HUES64 (cell line): ENCODE measurements at regions not wholly inside any gene's neighbourhood (a gene's known extent, or its start where the extent isn't known, plus 50 kb on each side); places are given as distances from the start of the nearest gene placed in this dataset.
"Not testable (repeated sequence)": the region's sequence is repeated elsewhere in the genome, so short reads cannot be mapped to it uniquely, and the experiment has no call there.

Experiments used
- H3K27ac ChIP-seq: 2 replicates; pipeline ENCODE4 v1.7.0; 2013; ENCODE audit warnings: low read depth, low read length, inconsistent platforms
- H3K27me3 ChIP-seq: 2 replicates; pipeline ENCODE4 v1.6.1; 2013; ENCODE audit warnings: mild to moderate bottlenecking, low read length; ENCODE audit not compliant: insufficient read depth
- H3K36me3 ChIP-seq: 2 replicates; pipeline ENCODE4 v1.6.1; 2013; ENCODE audit warnings: mild to moderate bottlenecking, low read length; ENCODE audit not compliant: insufficient read depth
- H3K4me1 ChIP-seq: 2 replicates; pipeline ENCODE4 v1.6.1; 2013; ENCODE audit warnings: mild to moderate bottlenecking, low read length, moderate library complexity; ENCODE audit not compliant: insufficient read depth
- H3K4me3 ChIP-seq: 2 replicates; pipeline ENCODE4 v1.5.1; 2013; ENCODE audit warnings: mild to moderate bottlenecking, low read length, moderate library complexity
- H3K9ac ChIP-seq: 2 replicates; pipeline ENCODE4 v1.6.1; 2013; ENCODE audit warnings: mild to moderate bottlenecking, low read depth, low read length
- H3K9me3 ChIP-seq: 2 replicates; pipeline ENCODE4 v1.6.1; 2013; ENCODE audit warnings: low read depth, low read length; ENCODE audit not compliant: insufficient read depth
- WGBS: fragments of 150-250, 120-280 bp; methylation state at CpG from one replicate; pipeline ENCODE4 v1.1.7; 2013; ENCODE audit warnings: missing lambda C conversion rate; 5-methylcytosine and 5-hydroxymethylcytosine counted together

DNA sequence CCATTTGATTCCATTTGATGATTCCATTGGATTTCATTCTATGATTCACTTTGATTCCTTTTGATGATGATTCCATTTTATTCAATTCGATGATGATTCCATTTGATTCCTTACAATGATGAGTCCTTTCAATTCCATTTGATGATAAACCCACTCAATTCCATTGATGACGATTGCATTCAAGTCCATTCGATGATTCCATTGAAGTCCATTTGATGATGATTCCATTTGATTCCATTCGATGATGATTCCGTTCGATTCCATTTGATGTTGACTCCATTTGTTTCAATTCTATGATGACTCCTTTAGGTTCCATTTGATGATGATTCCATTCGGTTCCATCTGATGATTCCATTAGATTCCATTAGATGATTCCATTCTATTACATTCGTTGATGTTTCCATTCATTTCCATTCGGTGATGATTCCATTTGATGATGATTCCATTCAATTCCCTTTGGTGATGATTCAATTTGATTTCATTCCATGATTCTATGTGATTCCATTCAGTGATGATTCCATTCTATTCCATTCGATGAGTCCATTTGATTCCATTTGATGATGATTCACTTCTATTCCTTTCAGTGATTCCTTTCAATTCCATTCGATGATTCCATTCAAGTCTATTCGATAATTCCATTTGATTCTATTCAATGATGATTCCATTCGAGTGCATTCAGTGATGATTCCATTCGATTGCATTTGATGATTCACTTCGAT lies 1106.0 kb downstream of the RPIA start:
- H3K27ac ChIP-seq, result no peak overlapping the region

DNA sequence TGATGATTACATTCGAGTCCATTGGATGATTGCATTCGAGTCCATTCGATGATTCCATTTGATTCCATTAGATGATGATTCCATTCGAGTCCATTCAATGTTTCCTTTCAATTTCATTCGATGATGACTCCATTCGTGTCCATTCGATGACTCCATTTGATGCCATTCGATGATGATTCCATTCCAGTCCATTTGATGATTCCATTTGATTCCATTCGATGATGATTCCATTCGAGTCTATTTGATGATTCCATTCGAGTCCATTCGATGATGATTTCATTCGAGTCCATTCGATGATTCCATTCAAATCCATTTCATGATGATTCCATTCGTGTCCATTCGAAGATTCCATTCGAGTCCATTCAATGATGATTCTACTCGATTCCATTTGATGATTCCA lies 1109.7 kb downstream of the RPIA start:
- not testable (repeated sequence) for H3K36me3 ChIP-seq, H3K27ac ChIP-seq, H3K4me3 ChIP-seq, H3K9ac ChIP-seq, H3K27me3 ChIP-seq, H3K4me1 ChIP-seq
- 90% methylated on average over 18 of the region's 18 CpGs for WGBS
- H3K9me3 ChIP-seq, result peaks cover 100% of the 10 kb centered on the region

More for the DNA sequence above, 1106.0 kb downstream of the RPIA start:
- no peaks in the 10 kb centered on the region for H3K36me3 ChIP-seq
- no peaks in the 10 kb centered on the region for H3K4me1 ChIP-seq
- peak overlapping the region; percentile 0; the same call in 1 of the 2 replicates for H3K4me3 ChIP-seq
- H3K9me3 ChIP-seq, result peaks cover 100% of the 10 kb centered on the region
- H3K27me3 ChIP-seq, result no peaks in the 10 kb centered on the region
- WGBS, result 92% methylated on average over 15 of the region's 15 CpGs
- no peak overlapping the region for H3K9ac ChIP-seq

DNA sequence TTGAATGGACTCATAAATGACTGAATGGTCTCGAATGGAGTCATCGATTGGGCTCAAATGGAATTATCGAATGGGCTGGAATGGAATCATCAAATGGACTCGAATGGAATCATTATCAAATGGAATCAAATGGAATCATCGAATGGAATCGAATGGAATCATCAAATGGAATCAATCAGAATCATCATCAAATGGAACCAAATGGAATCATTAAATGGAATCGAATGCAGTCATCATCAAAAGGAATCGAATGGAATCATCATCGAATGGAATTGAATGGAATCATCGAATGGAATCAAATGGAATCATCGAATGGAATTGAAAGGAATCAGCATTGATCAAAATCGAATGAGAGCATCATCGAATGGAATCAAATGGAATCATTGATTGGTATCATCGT lies 1114.9 kb downstream of the RPIA start:
- H3K9me3 ChIP-seq, result peaks cover 70% of the 10 kb centered on the region
- H3K27me3 ChIP-seq, H3K27ac ChIP-seq, H3K4me3 ChIP-seq, H3K36me3 ChIP-seq, H3K4me1 ChIP-seq, H3K9ac ChIP-seq: not testable (repeated sequence)
- WGBS, result 90% methylated on average over 14 of the region's 14 CpGs

DNA sequence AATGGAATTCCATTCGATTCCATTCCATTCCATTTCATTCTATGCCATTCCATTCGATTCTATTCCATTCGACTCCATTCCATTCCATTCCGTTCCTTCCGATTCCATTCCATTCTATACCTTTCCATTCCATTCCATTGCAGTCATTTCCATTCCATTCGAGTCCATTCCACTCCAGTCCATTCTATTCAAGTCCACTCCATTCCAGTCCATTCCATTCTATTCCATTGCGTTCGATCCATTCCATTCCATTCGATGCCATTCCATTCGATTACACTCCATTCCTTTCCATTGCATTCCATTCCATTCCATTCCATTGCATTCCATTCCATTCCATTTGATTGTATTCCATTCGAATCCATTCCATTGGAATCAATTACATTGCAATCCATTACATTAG lies 1119.8 kb downstream of the RPIA start:
- no peaks in the 10 kb centered on the region for H3K4me1 ChIP-seq
- WGBS, result 84% methylated on average over 11 of the region's 11 CpGs
- no peaks in the 10 kb centered on the region for H3K27me3 ChIP-seq
- H3K27ac ChIP-seq, result no peak overlapping the region
- H3K9ac ChIP-seq, result no peak overlapping the region
- H3K36me3 ChIP-seq, result no peaks in the 10 kb centered on the region
- H3K4me3 ChIP-seq, result no peak overlapping the region
- H3K9me3 ChIP-seq, result peaks cover 21% of the 10 kb centered on the region

DNA sequence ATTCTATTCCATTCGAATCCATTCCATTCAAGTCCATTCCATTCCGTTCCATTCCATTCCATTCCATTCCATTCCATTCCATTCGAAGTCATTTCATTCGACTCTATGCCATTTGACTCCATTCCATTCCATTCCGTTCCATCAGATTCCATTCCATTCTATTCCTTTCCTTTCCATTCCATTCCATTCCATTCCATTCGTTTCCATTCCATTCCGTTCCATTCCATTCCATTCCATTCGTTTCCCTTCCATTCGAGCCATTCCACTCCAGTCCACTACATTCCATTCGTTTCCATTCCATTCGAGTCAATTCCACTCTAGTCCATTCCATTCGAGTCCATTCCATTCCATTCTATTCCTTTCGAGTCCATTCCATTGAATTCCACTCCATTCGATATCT lies 1120.4 kb downstream of the RPIA start:
- peaks cover 15% of the 10 kb centered on the region for H3K9me3 ChIP-seq
- not testable (repeated sequence) for H3K27me3 ChIP-seq, H3K4me3 ChIP-seq, H3K27ac ChIP-seq, H3K36me3 ChIP-seq, H3K9ac ChIP-seq, H3K4me1 ChIP-seq
- 87% methylated on average over 14 of the region's 14 CpGs for WGBS

DNA sequence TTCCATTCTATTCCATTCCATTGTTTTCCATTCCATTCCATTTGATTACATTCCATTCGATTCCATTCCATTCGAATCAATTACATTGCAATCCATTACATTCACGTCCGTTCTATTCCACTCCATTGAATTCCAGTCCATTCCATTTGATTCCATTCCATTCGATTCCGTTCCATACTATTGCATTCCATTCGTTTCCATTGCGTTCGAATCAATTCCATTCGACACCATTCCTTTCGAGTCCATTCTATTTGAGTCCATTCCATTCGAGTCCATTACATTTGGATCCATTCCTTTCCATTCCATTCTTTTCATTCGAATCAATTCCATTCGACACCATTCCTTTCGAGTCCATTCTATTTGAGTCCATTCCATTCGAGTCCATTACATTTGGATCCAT lies 1122.9 kb downstream of the RPIA start:
- 91% methylated on average over 16 of the region's 16 CpGs for WGBS
- not testable (repeated sequence) for H3K4me3 ChIP-seq, H3K9ac ChIP-seq, H3K9me3 ChIP-seq, H3K27me3 ChIP-seq, H3K27ac ChIP-seq, H3K36me3 ChIP-seq, H3K4me1 ChIP-seq

DNA sequence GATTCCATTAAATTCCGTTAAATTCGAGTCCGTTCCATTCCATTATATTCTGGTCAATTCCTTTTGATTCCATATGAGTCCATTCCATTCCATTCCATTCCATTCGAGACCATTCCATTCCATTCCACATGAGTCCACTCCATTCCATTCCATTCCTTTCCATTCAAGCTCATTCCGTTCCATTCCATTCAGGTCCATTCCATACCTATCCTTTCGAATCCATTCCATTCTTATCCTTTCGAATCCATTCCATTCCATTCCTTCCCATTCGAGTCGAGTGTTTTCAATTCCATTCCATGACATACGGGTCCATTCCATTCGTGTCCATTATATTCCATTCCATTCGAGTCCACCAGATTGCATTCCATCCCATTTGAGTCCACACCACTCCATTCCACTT lies 1127.4 kb downstream of the RPIA start:
- Histone ChIP-seq H3K9me3 (no peaks in the 10 kb centered on the region; the same call in none of the 2 replicates), H3K4me1 (no peaks in the 10 kb centered on the region), H3K9ac (no peak overlapping the region), H3K4me3 (peak overlapping the region; percentile 1; the same call in 1 of the 2 replicates), H3K27ac (no peak overlapping the region), H3K27me3 (no peaks in the 10 kb centered on the region), H3K36me3 (no peaks in the 10 kb centered on the region)
- 89% methylated on average over 12 of the region's 12 CpGs for WGBS

DNA sequence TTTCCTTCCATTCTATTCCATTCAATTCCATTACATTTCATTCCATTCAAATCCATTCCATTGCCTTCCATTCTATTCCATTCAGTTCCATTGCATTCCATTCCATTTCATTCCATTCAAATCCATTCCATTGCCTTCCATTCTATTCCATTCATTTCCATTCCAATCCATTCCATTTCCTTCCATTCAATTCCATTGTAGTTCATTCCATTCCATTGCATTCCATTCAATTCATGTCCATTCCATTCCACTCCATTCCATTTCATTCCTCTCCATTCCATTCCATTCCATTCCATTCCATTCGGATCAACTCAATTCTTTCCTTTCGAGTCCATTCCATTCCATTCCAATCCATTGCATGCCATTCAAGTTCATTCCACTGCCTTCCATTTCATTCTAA lies 1128.3 kb downstream of the RPIA start:
- Histone ChIP-seq H3K27me3 (no peaks in the 10 kb centered on the region), H3K4me1 (no peaks in the 10 kb centered on the region), H3K4me3 (no peak overlapping the region; the same call in 1 of the 2 replicates), H3K9ac (no peak overlapping the region), H3K27ac (no peak overlapping the region), H3K36me3 (no peaks in the 10 kb centered on the region), H3K9me3 (no peaks in the 10 kb centered on the region; the same call in none of the 2 replicates)
- 92% methylated on average over 2 of the region's 2 CpGs for WGBS

DNA sequence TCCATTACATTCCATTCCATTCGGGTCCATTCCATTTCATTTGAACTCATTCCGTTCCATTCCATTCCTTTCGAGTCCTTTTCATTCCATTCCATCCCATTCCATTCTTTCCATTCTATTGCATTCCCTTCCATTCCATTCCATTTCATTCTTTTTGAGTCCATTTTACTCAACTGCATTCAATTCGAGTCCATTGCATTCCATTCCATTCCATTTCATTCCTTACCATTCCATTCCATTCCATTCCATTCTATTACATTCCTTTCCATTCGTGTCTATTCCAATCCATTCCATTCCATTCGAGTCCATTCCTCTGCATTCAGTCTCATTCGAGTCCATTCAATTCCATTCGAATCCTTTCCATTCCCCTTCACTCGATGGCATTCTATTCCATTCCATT lies 1128.8 kb downstream of the RPIA start:
- no peak overlapping the region for H3K27ac ChIP-seq
- H3K36me3 ChIP-seq, result no peaks in the 10 kb centered on the region
- no peak overlapping the region; the same call in 1 of the 2 replicates for H3K4me3 ChIP-seq
- 82% methylated on average over 9 of the region's 9 CpGs for WGBS
- H3K9me3 ChIP-seq, result no peaks in the 10 kb centered on the region; the same call in none of the 2 replicates
- H3K4me1 ChIP-seq, result no peaks in the 10 kb centered on the region
- no peak overlapping the region for H3K9ac ChIP-seq
- H3K27me3 ChIP-seq, result no peaks in the 10 kb centered on the region

DNA sequence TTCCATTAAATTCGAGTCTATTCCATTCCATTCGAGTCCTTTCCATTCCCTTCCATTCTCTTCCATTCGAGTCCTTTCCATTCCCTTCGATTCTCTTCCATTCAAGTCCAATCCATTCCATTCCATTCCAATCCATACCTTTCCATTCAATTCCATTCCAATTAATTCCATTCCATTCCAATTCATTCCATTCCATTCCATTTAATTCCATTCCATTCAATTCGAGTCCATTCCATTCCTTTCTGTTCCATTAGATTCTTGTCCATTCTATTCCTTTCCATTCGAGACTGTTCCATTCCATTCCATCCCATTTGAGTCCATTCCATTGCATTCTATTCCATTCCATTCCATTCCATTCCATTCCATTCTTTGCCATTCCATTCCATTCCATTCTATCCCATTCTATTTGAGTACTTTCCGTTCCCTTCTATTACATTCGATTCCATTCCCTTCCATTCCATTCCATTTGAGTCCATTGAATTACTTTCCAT lies 1130.0 kb downstream of the RPIA start:
- no peaks in the 10 kb centered on the region for H3K27me3 ChIP-seq
- no peaks in the 10 kb centered on the region; the same call in 1 of the 2 replicates for H3K9me3 ChIP-seq
- no peaks in the 10 kb centered on the region for H3K36me3 ChIP-seq
- H3K9ac ChIP-seq, result no peak overlapping the region
- 79% methylated on average over 8 of the region's 8 CpGs for WGBS
- H3K4me1 ChIP-seq, result no peaks in the 10 kb centered on the region
- H3K4me3 ChIP-seq, result no peak overlapping the region
- no peak overlapping the region for H3K27ac ChIP-seq

DNA sequence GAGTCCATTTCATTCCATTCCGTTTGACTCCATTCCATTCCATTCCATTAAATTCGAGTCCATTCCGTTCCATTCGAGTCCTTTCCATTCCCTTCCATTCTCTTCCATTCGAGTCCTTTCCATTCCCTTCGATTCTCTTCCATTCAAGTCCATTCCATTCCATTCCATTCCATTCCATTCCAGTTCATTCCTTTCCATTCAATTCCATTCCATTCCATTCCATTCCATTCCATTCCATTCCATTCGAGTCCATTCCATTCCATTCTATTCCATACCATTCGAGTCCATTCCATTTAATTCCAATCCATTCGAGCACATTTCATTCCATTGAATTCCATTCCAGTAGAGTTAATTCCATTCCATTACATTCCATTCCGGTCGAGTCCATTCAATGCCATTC lies 1130.9 kb downstream of the RPIA start:
- not testable (repeated sequence) for H3K4me1 ChIP-seq, H3K36me3 ChIP-seq, H3K9me3 ChIP-seq, H3K27me3 ChIP-seq, H3K27ac ChIP-seq, H3K4me3 ChIP-seq, H3K9ac ChIP-seq
- WGBS, result 86% methylated on average over 11 of the region's 11 CpGs

DNA sequence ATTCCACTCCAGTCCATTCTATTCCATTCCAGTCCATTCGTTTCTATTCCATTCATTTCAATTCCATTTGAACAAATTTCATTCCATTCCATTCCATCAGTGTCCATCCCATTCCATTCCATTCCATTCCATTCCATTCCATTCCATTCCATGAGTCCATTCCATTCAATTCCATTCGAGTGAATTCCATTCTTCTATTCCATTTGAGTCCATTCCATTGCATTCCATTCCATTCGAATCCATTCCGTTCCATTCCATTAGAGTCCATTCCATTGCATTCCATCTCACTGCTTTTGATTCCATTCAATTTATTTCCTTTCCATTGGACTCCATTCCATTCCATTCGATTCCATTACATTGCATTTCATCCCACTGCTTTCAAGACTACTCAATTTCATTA lies 1132.1 kb downstream of the RPIA start:
- H3K36me3 ChIP-seq, result no peaks in the 10 kb centered on the region

More for the DNA sequence above, 1132.1 kb downstream of the RPIA start:
- Histone ChIP-seq H3K27me3 (no peaks in the 10 kb centered on the region), H3K4me3 (no peak overlapping the region), H3K4me1 (no peaks in the 10 kb centered on the region), H3K9me3 (no peaks in the 10 kb centered on the region; the same call in 1 of the 2 replicates), H3K9ac (no peak overlapping the region), H3K27ac (no peak overlapping the region)
- 71% methylated on average over 5 of the region's 5 CpGs for WGBS
